GM21515 (cell line): ENCODE measurements at regions not wholly inside any gene's neighbourhood (a gene's known extent, or its start where the extent isn't known, plus 50 kb on each side); places are given as distances from the start of the nearest gene placed in this dataset.

Source experiments
- ATAC-seq: cut with Tn5 transposase; IDR thresholded peaks from one replicate; pipeline ENCODE4 v1.9.1; 2021; ENCODE audit not compliant: unreplicated experiment

DNA sequence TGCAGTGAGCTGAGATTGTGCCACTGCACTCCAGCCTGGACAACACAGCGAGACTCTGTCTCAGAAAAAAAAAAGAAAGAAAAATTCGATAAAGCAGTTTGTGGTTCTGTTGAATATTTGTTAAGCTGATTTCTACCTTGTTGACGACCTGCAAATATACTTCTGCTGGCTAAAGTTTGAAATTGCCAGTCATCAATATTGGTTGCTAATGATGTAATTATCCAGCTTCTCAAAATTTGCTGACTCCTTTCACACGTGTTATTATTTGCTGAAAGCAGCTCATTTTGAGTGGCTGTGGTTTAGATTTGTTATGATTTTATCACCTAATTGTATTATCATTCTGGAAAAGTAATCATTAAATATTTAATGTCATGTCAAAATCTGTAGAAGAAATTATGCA is 774.3 kb downstream of the QKI start:
- no peak for ATAC-seq

DNA sequence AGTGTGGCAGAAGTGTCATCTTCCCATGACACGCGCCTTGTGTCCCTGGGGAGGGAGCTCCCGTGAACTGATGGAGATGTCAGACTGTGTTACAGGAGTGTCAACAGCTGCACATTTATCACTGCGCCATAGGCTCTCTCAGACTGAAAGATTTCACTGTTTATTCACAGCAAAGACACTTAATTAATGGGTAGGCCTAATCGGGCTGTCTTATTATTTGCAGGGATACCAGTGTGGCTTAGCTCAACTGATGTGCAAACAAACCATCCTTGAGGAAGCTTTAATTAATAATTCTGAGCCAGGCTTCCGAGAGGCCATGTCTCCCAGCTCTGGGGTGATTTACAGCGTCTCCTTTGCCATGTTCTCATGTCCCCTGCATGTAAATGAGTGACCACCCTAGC is 771.0 kb downstream of the QKI start:
- no peak for ATAC-seq

DNA sequence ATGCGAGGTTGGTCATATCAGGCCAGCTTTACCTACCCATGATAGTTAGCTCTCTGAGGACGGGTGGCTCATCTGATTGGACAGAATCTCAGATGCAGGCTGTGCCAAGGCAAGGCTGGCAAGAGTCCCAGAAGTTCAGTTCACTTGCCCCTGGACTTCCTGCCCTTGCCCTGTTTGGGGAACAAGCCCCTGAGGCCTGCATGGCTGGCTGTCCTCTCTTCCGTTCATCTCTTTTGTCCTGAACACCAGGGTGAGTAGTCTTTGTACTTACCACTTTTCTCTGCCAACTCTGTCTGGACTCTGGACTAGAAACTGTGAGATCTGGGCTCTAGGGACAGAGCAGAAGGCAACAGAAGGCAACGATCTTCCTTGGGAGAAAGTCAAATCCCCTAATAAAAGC is 769.9 kb downstream of the QKI start:
- no peak for ATAC-seq

DNA sequence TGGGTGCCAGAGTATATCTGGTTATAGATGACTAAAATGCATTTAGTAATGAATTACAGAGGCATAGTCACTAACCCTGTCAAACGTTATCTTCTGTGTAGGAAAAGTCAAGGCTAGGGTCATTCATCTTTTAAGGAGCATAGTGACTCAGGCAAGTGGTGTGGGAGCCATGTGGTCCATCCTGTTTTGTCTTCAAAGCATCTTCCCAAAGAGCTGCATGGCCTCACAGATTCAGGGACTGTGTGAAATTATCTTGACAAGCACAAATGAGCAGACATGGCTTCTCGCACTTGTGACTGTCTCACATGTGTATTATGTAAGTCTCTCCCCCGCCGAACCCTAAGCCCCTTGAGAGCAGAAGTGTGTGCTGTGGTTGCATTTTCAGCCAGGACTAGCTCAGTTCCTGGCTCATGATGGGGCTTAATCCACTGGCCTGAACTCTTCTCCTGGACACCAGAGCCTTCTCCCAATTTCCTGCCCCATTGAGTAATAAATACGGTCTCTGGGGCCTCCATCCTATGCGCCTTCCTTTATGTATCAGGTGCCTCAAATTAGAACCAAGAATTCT is 769.1 kb downstream of the QKI start:
- no peak for ATAC-seq

DNA sequence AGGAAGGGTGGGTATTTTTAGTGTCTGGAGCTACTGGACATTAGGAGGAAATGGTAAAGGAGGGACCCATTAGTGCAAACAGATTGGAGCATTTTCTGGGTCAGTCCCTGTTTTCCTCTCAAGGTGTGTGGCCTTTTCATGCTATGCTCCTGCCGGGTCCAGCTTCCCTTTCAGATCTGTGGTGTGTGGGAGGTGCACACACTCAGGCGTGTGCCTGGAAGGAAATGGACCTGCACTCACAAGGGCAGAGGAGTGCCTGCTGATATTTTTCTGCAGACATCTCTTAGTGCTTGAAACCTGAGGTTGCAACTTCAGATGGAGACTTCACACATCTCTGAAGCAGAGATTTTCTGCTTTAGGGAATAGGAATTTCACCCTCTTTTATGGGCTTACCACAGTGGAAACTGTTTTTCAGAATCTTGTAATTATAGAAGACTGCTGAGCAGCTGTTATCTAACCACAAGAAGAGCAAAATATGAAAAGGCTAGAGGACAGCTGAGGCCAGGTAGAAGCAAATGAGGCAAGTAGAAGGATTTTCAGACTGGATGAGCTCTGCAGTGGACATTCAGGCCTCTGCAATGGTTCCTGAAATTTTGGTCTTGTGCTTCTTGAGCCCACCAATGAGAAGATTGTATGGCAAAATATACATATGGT is 764.3 kb downstream of the QKI start:
- no peak for ATAC-seq

DNA sequence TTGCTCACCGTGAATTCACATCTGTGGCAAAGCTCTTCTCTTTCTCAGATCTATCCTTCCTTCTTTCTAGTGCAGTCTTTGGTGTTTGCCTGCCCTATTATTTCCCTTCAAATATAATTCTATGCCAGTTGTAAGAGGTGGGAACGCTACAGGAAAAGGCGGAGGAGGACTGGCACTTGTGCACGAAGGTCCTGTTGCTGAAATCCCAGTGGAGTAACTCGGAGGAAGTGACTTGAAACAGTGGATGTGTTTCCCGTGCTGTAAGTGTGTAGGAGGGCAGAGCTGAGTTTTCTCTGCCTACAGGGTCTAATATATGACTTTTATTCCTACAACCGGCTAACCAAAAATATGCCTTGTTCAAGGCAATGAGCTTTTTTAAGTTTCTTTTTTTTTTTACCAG is 754.8 kb downstream of the QKI start:
- no peak for ATAC-seq

DNA sequence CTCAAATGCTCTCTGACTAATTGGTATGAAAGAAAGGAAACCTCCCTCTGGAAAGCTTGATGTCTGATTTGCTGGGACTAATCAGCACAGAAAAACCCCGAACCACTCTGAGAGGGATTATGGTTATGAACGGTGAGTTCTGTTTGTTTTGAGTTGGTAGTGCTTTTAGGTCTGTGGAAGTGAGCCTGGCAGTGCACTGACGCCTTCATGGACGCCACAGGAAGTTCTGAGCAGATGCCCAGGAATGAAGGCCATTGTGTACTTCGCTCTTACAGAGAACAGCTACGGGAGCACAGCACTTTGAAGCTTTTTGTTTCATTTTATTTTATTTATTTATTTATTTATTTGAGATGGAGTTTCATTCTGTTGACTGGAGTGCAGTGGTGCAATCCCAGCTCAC is 754.1 kb downstream of the QKI start:
- no peak for ATAC-seq

DNA sequence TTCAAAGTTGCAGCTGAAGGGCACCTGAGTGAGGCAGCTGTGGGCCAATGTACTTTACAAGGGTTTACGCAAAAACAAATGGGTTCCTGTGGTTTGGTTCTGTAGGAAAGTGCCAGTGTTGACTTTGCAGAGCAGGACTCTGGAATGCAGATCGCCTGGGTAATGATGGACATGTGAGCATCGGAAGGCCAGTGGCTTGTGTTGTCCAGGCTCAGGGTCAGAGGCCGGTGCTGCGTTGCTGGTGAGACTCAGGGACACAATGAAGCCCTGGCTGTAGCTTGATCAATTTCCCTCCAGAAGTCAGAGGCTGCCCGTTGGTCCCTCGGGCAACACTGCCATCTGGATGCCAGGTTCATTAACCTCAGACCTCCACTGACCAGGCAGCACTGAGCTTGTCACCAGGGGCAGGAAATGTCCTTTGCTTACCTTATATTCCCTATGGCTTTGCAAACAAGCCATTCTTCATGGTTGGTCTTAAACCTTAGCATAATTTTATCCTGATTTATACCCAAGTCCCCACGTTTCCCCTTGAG is 753.4 kb downstream of the QKI start:
- no peak for ATAC-seq

DNA sequence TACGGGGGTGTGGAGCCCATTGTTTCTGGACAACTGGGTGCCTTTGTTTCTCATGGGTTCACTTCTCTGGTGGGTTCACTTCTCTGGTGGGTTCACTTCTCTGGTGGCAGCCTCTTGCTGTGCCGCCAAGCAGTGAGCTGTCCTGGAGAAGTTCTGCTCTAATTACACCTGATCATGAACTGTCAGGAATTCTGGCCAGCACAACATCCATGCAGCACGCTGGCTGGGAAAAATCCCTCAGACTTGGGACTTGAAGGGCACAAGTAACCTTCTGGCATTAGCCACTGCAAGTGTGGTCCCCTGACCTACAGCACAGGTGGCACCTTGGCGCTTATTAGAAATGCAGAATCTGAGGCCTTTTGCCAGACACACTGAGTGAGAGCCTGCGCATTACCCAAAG is 752.5 kb downstream of the QKI start:
- ATAC-seq = no peak

DNA sequence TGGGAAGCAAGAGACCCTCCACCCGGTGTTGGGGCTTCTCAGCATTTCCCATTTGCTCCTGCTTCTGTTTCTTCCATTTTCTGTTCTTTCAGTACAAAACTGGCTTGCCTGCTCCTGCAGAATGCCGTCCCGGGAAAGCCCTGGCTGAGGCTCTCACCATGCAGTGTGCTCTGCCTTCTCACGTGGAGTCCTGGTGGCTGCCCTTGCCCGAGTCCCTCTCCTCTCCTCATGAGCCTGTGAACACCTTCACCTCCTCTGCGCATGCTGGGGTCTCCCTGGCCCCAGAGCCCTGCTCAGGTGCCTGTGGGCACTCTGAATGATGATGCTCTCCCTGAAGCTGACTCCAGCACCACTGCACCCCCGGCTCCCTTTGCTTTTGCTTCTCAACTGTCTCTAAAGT is 752.0 kb downstream of the QKI start:
- ATAC-seq = no peak

DNA sequence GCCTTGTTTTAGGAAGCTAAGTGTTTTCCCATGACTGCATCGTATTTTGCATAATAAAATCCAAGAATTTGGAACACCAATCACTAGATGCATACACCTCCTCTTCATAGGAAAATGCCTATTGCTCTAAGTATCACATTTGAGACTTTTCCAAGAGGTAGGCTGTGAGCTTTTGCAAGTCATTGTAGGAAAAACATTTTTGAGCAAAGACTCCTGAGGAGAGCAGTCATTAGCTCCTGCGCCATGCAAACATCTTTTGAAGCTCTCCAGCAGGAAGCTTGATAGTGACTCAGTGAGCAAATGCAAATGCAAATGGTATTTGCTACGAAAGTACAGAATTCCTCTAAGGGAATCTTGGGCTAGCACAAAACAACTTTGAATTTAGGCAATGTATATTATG is 750.4 kb downstream of the QKI start:
- no peak for ATAC-seq

DNA sequence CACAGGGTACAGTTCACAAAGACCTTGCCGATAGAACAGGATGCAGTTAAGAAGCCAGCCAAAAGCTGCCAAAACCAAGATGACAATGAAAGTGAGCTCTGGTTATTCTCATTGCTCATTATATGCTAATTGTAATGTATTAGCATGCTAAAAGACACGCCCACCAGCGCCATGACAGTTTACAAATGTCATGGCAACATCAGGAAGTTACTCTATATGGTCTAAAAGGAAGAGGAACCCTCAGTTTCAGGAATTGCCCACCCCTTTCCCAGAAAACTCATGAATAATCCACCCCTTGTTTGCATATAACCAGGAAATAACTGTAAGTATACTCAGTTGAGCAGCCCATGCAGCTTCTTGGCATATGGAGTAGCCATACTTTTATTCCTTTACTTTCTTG is 748.7 kb downstream of the QKI start:
- ATAC-seq = no peak

DNA sequence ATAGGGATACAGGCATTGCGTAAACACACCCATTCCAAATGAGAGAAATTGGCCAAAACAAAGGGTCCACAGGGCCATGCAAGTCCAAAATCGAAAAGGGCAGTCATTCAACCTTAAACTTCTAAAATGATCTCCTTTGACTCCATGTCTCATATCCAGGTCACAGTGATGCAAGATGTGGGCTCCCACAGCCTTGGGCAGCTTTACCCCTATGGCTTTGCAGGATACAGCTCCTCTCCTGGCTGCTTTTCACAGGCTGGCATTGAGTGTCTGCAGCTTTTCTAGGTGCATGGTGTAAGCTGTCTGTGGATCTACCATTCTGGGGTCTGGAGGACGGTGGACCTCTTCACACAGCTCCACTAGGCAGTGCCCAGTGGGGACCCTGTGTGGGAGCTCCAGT is 744.5 kb downstream of the QKI start:
- ATAC-seq = no peak

DNA sequence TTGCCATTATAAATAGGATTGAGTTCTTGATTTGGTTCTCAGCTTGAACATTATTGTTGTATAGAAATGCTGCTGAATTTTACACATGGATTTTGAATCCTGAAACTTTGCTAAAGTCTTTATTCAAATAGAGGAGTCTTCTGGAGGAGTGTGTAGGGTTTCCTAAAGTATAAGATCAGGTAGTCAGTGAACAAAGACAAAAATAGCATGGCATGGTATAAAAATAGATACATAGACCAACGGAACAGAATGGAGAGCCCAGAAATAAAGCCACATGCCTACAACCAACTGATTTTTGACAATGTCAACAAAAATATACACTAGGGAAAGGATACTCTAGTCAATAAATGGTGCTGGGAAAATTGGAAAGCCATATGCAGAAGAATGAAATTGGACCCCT is 740.1 kb downstream of the QKI start:
- no peak for ATAC-seq

DNA sequence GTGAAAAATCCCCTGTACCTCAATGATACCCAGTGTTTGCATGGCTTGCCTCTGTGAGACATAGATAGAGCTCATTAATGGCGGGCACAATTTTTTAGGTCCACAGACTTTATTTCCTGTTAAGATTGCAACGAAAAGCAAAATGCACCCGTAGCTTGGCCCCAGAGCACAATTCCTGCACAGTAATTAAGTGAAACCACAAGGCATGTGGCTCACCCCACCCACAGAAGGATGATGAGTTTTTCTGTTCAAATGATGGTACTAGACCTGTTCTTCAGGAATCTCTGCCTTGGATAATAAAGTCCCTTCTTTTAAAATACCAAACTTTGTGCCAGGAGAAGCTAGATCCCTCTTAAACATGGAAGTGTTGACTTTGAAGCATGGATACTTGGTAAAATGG is 738.1 kb downstream of the QKI start:
- ATAC-seq = no peak

DNA sequence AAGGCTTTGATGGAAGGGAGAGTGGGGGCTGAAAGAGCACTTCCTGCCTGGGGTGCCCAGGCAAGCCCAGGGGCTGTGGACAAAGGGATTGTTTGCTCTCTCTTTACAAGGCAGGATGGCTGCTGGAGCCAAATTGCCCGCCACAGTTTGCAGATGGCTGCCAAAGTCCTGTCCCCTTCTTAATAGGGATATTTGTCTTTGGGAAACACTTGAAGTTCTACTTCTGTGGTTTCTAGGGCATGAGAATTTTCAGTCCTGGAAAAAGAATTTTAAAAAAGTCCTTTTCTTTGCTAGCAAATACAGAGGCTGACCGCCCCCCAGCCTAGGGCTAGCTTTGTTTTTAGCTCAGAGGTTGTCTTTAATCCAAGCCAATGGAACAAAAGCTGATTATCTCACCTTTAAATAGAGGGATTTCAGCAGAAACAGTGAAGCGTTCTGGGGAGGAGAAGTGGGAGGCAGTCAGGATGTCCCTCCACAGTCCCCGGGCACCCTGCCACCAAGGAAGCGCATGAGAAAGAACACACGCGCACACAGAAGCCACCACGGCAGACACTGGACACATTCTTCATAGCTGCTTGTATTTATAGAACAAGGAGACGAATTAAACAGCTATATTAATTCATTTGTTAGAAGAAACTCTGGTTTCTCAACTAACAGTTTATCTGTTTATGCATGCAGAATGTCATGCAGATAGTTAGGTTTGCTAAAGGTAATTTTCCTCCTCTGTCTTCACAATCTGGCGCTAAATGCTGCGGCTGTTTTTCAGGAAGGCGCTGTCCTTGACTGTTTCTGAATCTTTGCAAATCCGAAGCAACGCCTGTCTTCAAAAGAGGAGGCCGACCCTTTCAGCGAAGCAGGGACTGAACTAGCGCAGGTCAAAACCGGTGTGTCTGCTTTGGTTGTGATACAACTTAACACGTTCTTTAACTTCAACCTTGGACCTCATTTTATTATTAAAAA is 736.9 kb downstream of the QKI start:
- ATAC-seq = no peak

DNA sequence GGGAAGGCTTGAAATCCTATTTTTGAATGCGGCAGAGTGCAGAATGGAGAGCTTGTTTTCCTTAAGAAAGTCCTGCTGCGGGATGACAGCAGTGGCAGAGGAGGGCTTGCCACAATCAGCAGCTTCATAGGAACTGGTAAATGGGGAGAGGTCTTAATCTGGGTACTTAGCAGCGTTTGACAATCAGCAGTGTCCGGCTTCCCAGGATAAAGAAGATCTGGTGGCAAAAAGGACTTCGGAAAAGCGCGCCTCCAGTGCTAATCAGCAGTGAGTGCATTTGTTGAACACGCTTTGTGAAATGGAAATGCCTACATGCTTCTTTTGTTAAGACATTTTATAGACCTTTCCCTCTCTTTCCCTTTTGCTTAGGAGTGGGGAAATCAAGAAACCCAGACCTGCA is 735.7 kb downstream of the QKI start:
- no peak for ATAC-seq

DNA sequence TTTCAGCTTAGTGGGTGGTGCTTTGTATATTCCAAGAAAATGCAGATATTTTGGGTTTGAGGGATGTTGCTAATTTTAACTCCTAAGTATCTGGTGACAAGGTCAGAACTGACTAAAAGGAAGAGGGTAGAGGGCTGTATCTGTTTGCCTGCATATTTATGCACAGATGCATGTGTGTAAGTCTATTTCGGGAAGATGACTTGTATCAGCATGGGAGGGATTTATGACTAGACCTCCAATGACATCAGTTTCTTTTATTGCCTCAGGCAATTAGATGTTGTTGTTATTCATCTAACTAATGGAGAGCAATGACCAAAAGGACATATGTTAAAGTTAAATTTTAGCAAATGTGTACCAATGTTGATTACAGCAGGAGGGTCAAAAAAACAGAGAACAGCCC is 734.3 kb downstream of the QKI start:
- ATAC-seq = no peak

DNA sequence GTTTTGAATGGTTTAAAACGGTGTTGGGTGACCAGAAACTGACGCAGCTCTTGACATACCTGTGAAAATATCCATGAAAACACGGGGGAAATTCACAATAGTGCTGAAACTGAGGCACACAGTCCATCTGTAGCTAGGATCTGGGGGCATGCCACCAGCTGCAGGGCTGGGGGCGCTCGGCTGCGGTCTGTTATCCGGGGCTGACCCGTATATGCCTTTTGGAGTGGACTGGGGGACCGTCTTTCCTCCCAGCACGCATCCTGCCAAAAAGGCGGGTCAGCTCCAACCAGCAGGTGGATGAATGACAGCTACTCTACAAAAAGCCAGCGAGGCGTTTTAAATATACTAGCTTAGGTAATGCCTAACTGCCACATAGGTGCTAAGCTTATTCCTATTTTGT is 729.8 kb downstream of the QKI start:
- ATAC-seq = no peak

DNA sequence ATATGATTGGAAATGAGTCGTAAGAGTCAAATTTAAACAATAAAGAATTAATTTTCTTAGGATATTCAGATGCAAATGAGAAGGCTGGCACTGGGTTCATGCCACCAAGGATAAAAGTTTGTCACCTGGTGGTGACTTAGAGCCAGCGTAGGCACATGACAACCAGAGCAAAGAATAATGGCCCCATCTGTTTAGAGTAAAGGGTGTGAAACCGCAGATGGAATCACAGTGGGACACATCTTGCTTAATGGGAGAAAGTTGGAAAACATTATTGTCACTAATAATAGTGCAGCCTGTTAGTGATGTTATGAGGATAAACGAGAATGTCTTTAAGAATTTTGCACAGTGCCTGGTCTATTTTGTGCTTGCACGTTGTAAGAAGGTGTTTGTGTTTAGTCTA is 727.8 kb downstream of the QKI start:
- ATAC-seq = no peak

DNA sequence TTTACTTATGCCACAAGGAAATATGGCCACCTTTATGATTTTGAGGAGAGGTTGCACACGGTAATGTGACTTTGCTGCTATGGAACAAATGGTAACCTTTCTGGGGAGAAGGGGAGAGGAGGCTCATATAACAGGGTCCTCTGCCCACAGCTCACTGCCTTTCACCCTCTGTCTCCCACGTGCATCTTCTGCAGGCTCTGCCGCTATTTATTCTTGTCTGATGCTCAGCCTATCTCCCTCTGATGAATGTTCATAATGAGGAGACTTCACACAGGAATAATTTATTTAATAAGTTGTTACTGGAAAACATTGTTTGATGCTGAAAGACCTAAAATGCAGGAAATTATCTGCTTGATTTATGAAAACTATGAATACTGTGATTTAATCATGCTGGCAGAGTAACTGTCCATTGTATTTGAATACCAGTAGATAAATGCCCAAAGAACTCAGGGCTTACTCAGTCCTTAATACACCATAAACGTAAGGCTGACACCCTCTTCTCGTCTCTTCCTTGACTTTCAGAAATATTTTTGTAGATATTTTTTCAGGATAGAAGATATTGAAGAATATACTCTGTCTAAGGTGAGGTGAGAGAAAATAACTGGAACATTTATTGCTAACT is 721.1 kb downstream of the QKI start:
- no peak for ATAC-seq

DNA sequence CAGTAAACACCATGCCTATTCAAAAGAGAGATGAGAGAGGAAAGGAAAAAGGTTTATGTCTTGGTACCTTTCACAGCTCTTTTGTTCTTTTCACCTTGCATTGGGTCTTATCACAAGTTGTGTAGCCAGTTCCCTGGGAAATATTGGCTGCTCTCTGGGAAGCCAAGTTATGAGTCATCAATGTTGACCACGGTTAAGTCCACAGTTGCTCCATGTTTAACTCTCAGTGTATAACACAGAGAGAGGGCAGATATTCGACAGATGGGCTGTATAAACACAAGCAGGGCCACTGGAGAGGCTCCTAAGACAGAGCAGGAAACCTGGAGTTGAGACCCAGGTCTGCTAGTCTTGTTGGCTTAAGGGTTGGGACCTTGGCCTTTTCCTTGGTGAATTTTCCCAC is 718.6 kb downstream of the QKI start:
- no peak for ATAC-seq
